MM.1S (cell line): ENCODE measurements at regions not wholly inside any gene's neighbourhood (a gene's known extent, or its start where the extent isn't known, plus 50 kb on each side); places are given as distances from the start of the nearest gene placed in this dataset.

Source experiments
- DNase-seq: peaks from one replicate; pipeline ENCODE4 v3.0.0-alpha.2; 2015
- H2AFZ ChIP-seq: fragments of 300-600 bp; sonication (generic); 2 replicates; pipeline ENCODE4 v1.6.0; 2016; ENCODE audit warnings: antibody characterized with exemption, low read length
- H3F3A ChIP-seq: fragments of 300-600 bp; sonication (generic); 2 replicates; pipeline ENCODE4 v1.6.1; 2016; ENCODE audit warnings: mild to moderate bottlenecking, antibody characterized with exemption, low read length, moderate library complexity, mixed read lengths; ENCODE audit not compliant: insufficient read depth
- H3K27ac ChIP-seq: fragments of 300-600 bp; sonication (generic); 2 replicates; pipeline ENCODE4 v1.5.1; 2016; ENCODE audit warnings: mild to moderate bottlenecking, low read length
- H3K27me3 ChIP-seq: fragments of 300-600 bp; sonication (generic); replicated peaks from 2 replicates; pipeline ENCODE4 v1.6.0; 2016; ENCODE audit warnings: low read length; ENCODE audit not compliant: insufficient read depth
- H3K36me3 ChIP-seq: fragments of 300-600 bp; sonication (generic); replicated peaks from 2 replicates; pipeline ENCODE4 v1.6.1; 2016; ENCODE audit warnings: mild to moderate bottlenecking, low read length, mixed read lengths; ENCODE audit not compliant: insufficient read depth
- H3K4me1 ChIP-seq: fragments of 300-600 bp; sonication (generic); 2 replicates; pipeline ENCODE4 v1.6.1; 2016; ENCODE audit warnings: low read length, mixed read lengths
- H3K4me2 ChIP-seq: fragments of 300-600 bp; sonication (generic); 2 replicates; pipeline ENCODE4 v1.6.0; 2016; ENCODE audit warnings: low read depth, low read length
- H3K4me3 ChIP-seq: fragments of 300-600 bp; sonication (generic); 2 replicates; pipeline ENCODE4 v1.5.1; 2016; ENCODE audit warnings: low read length, mixed read lengths
- H3K79me2 ChIP-seq: fragments of 300-600 bp; sonication (generic); 2 replicates; pipeline ENCODE4 v1.6.1; 2016; ENCODE audit warnings: mixed run types, low read length, mixed read lengths
- H3K9ac ChIP-seq: fragments of 300-600 bp; sonication (generic); 2 replicates; pipeline ENCODE4 v1.6.1; 2016; ENCODE audit warnings: low read length, mixed read lengths
- H3K9me2 ChIP-seq: fragments of 300-600 bp; sonication (generic); replicated peaks from 2 replicates; pipeline ENCODE4 v1.6.1; 2016; ENCODE audit warnings: mild to moderate bottlenecking, low read length, mixed read lengths; ENCODE audit not compliant: insufficient read depth
- H3K9me3 ChIP-seq: fragments of 300-600 bp; sonication (generic); replicated peaks from 2 replicates; pipeline ENCODE4 v1.6.1; 2016; ENCODE audit warnings: mild to moderate bottlenecking, low read length, mixed read lengths; ENCODE audit not compliant: insufficient read depth
- H4K20me1 ChIP-seq: fragments of 300-600 bp; sonication (generic); 2 replicates; pipeline ENCODE4 v1.6.1; 2016; ENCODE audit warnings: mild to moderate bottlenecking, low read length, moderate library complexity, mixed read lengths; ENCODE audit not compliant: insufficient read depth
- CTCF ChIP-seq: fragments of 300-600 bp; sonication (generic); IDR thresholded peaks from 2 replicates; pipeline ENCODE4 v1.5.1; 2016; ENCODE audit warnings: antibody characterized with exemption, low read length, mixed read lengths
- EZH2 ChIP-seq: fragments of 300-600 bp; sonication (generic); optimal IDR thresholded peaks from 2 replicates; pipeline ENCODE3; 2017; ENCODE audit warnings: low read depth, mild to moderate bottlenecking, antibody characterized with exemption, low read length, mixed read lengths
- EZH2phosphoT487 ChIP-seq: fragments of 300-600 bp; sonication (generic); IDR thresholded peaks from 2 replicates; pipeline ENCODE4 v1.6.1; 2018; ENCODE audit warnings: antibody characterized with exemption, low read length

DNA sequence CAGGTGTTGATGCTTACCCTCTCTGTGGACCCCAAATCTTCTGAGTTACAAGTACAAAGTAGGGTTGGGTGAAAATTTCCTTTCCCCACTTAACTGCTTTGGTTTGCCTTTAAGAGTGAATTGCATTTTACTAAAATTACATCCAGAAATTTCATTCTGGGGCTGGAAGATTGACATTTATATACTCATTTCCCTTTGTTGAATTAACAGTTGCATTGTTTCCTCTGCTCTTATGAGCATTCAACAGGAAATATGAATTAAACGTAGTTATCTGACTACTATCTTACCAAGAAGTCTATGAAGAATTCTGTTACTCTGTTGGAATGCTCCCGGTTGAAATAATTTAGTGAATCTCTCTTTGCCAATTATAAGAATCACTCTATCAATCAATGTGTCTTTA is 1231.1 kb upstream of the NXPH2 start:
- DNase-seq = no peak
- Histone ChIP-seq H3K9me3 (no peaks in the 10 kb centered on the region), H3K9me2 (no peaks in the 10 kb centered on the region), H3K4me3 (no peak overlapping the region), H3K36me3 (no peaks in the 10 kb centered on the region), H4K20me1 (no peaks in the 10 kb centered on the region), H3K79me2 (no peaks in the 10 kb centered on the region), H3K4me1 (no peaks in the 10 kb centered on the region), H3K9ac (no peak overlapping the region), H3K27ac (no peak overlapping the region), H3F3A (no peaks in the 10 kb centered on the region), H3K27me3 (no peaks in the 10 kb centered on the region), H3K4me2 (no peak overlapping the region), H2AFZ (no peak overlapping the region)
- no peak for TF ChIP-seq EZH2phosphoT487
- no peak for TF ChIP-seq EZH2
- no peak for TF ChIP-seq CTCF

GRCh38 chr2:140002110-140002509 is 1221.9 kb upstream of the NXPH2 start:
- Histone ChIP-seq H3K4me3 (no peak overlapping the region), H3K36me3 (no peaks in the 10 kb centered on the region), H3K4me2 (no peak overlapping the region), H3K27me3 (no peaks in the 10 kb centered on the region), H3K79me2 (no peaks in the 10 kb centered on the region), H3K27ac (no peak overlapping the region), H3K4me1 (no peaks in the 10 kb centered on the region), H2AFZ (no peak overlapping the region), H3F3A (no peaks in the 10 kb centered on the region), H4K20me1 (no peaks in the 10 kb centered on the region), H3K9ac (no peak overlapping the region), H3K9me3 (no peaks in the 10 kb centered on the region), H3K9me2 (no peaks in the 10 kb centered on the region)
- no peak for DNase-seq
- TF ChIP-seq CTCF (no peak), EZH2 (no peak), EZH2phosphoT487 (no peak)

DNA sequence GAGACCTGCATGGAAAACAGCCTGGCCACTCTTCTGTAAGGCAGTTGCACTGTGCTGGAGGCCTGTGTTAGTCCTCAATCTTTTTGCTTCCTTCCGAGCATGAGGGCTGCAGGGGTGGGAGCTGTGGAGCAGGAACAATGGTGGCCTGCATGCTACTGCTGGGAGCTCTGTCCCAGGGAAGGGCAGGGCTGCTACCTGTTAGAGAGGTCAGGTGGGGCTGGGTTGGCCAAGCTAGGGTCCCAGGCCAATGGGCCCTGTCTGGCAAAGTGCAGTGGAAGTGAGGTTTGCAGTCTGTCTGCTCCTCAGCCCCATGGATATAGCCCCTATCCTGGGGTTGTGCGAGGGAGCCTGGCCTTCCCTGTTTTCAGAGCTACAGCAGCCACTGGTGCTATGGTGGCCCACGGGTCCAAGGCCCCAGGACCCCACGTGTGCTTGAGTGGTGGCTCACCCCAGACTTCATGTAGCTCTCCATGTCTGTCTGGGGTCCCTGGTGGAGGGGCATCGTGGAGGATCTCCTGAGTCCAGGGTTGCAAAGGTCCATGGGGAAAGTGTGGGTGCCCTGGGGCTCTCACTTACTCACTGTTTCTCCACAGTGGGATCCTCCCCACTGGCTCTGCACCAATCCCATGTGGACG is 1212.6 kb upstream of the NXPH2 start:
- Histone ChIP-seq H3K36me3 (no peaks in the 10 kb centered on the region), H3K4me1 (no peaks in the 10 kb centered on the region), H3K9ac (no peak overlapping the region), H3K4me3 (no peak overlapping the region), H2AFZ (no peak overlapping the region), H3K9me3 (no peaks in the 10 kb centered on the region), H4K20me1 (no peaks in the 10 kb centered on the region), H3F3A (no peaks in the 10 kb centered on the region), H3K27ac (no peak overlapping the region), H3K9me2 (no peaks in the 10 kb centered on the region), H3K4me2 (no peak overlapping the region), H3K79me2 (no peaks in the 10 kb centered on the region), H3K27me3 (no peaks in the 10 kb centered on the region)
- no peak for DNase-seq
- TF ChIP-seq EZH2phosphoT487 (no peak), EZH2 (no peak), CTCF (no peak)
